ENCODE measurements at regions not wholly inside any gene's neighbourhood (a gene's known extent, or its start where the extent isn't known, plus 50 kb on each side); places are given as distances from the start of the nearest gene placed in this dataset.

GRCh38 chr12:68506619-68507018 lies 104.1 kb upstream of the RAP1B start:
- TF ChIP-seq CTCF (IDR thresholded peaks at IDR 0.05), result no peak
- no peak for TF ChIP-seq POLR2A (IDR thresholded peaks at IDR 0.05)
